ENCODE measurements at regions not wholly inside any gene's neighbourhood (a gene's known extent, or its start where the extent isn't known, plus 50 kb on each side); places are given as distances from the start of the nearest gene placed in this dataset.

DNA sequence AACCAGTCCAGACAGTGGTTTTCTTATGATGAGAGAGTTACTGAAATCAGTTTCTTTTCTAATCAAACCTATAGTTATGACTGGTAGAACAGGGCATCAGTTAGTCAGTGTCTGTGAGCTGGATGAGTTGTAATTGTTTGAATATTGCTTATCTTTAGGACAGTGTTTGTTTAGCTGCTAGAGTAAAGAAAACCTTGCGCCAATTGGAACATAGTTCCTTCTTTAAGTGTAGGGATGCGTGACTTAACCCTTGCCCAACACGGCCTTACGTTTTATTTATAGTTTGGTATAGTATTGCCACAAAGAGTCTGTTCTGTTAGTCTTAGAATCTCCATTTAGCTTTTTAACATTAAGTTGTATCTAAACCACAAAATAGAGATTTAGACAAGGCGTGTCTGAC lies 572.6 kb downstream of the SLC16A7 start:
- TF ChIP-seq SMC3 (conservative IDR thresholded peaks at IDR 0.05; ENCODE audit: poor library complexity) (no peak), POLR2AphosphoS5 (IDR thresholded peaks at IDR 0.05) (no peak), EP300 (conservative IDR thresholded peaks at IDR 0.05; ENCODE audit: poor library complexity, severe bottlenecking) (no peak), RAD21 (conservative IDR thresholded peaks at IDR 0.05) (no peak), EZH2 (IDR thresholded peaks at IDR 0.05; ENCODE audit: borderline replicate concordance, insufficient read depth, low read length, poor library complexity, severe bottlenecking) (no peak)
- TF ChIP-seq, protein P1, sequence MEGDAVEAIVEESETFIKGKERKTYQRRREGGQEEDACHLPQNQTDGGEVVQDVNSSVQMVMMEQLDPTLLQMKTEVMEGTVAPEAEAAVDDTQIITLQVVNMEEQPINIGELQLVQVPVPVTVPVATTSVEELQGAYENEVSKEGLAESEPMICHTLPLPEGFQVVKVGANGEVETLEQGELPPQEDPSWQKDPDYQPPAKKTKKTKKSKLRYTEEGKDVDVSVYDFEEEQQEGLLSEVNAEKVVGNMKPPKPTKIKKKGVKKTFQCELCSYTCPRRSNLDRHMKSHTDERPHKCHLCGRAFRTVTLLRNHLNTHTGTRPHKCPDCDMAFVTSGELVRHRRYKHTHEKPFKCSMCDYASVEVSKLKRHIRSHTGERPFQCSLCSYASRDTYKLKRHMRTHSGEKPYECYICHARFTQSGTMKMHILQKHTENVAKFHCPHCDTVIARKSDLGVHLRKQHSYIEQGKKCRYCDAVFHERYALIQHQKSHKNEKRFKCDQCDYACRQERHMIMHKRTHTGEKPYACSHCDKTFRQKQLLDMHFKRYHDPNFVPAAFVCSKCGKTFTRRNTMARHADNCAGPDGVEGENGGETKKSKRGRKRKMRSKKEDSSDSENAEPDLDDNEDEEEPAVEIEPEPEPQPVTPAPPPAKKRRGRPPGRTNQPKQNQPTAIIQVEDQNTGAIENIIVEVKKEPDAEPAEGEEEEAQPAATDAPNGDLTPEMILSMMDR (IDR thresholded peaks at IDR 0.05; ENCODE audit: poor library complexity, severe bottlenecking), result no peak
- TF ChIP-seq, protein P2, sequence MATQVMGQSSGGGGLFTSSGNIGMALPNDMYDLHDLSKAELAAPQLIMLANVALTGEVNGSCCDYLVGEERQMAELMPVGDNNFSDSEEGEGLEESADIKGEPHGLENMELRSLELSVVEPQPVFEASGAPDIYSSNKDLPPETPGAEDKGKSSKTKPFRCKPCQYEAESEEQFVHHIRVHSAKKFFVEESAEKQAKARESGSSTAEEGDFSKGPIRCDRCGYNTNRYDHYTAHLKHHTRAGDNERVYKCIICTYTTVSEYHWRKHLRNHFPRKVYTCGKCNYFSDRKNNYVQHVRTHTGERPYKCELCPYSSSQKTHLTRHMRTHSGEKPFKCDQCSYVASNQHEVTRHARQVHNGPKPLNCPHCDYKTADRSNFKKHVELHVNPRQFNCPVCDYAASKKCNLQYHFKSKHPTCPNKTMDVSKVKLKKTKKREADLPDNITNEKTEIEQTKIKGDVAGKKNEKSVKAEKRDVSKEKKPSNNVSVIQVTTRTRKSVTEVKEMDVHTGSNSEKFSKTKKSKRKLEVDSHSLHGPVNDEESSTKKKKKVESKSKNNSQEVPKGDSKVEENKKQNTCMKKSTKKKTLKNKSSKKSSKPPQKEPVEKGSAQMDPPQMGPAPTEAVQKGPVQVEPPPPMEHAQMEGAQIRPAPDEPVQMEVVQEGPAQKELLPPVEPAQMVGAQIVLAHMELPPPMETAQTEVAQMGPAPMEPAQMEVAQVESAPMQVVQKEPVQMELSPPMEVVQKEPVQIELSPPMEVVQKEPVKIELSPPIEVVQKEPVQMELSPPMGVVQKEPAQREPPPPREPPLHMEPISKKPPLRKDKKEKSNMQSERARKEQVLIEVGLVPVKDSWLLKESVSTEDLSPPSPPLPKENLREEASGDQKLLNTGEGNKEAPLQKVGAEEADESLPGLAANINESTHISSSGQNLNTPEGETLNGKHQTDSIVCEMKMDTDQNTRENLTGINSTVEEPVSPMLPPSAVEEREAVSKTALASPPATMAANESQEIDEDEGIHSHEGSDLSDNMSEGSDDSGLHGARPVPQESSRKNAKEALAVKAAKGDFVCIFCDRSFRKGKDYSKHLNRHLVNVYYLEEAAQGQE (IDR thresholded peaks at IDR 0.05; ENCODE audit: borderline replicate concordance), result no peak

Measured in neural cell (in vitro differentiated cells).